Muscle of leg (tissue), 3 donors: ENCODE measurements at regions not wholly inside any gene's neighbourhood (a gene's known extent, or its start where the extent isn't known, plus 50 kb on each side); places are given as distances from the start of the nearest gene placed in this dataset.
"Not testable (repeated sequence)": the region's sequence is repeated elsewhere in the genome, so short reads cannot be mapped to it uniquely, and the experiment has no call there.

ENCODE experiments used
- DNase-seq: peaks from one replicate; pipeline ENCODE4 v3.0.0; 2013
- H3K27ac ChIP-seq: one replicate; pipeline ENCODE4 v1.5.1; 2013; ENCODE audit warnings: mild to moderate bottlenecking, low read length, control low read depth
- H3K27me3 ChIP-seq: one replicate; pipeline ENCODE4 v1.6.1; 2013; ENCODE audit warnings: low read length; ENCODE audit not compliant: control insufficient read depth, insufficient read depth
- H3K36me3 ChIP-seq: one replicate; pipeline ENCODE4 v1.6.1; 2013; ENCODE audit warnings: low read length; ENCODE audit not compliant: control insufficient read depth, insufficient read depth
- H3K4me1 ChIP-seq: one replicate; pipeline ENCODE4 v1.6.1; 2013; ENCODE audit warnings: low read length; ENCODE audit not compliant: control insufficient read depth, insufficient read depth
- H3K4me3 ChIP-seq: one replicate; pipeline ENCODE4 v1.5.1; 2013; ENCODE audit warnings: low read length, control low read depth
- H3K9me3 ChIP-seq: replicated peaks from 2 replicates; pipeline ENCODE4 v1.6.1; 2013; ENCODE audit warnings: low read depth, low read length; ENCODE audit not compliant: control insufficient read depth
- WGBS: methylation state at CpG from one replicate; pipeline ENCODE4 v1.1.5; 2013; ENCODE audit warnings: missing lambda C conversion rate; ENCODE audit not compliant: insufficient coverage; 5-methylcytosine and 5-hydroxymethylcytosine counted together

DNA sequence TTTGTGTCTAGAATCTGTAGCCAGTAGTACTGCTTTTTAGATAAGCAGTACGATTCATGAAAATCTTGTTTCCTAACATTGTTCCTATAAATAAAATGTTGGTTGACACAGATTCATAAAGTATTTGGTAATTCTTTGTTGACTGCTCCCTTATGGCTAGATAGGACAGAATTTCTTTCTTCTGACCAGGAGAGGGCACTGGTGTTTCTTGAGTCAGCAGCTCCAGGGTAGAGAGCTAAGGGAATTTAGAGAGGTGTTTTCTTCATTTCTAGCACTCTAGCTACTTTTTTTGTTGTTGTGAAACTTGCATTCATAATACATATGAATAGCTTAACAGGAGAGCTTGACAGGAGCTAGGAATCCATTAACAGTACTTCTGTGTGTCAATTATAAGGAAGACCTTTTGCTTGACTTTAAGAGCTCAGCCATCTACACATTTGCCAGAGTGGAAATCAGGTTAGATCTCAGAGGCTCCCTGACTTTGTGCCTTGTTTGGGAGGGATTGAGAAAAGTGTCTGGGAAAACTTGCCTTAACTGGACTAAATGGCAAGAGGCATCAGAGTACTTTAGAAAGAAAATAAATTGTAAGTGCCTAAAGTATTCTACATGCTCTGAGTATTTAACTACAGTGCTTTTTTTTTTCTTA is 756.1 kb downstream of the SH3BGRL start:
- peak; percentile 13 for DNase-seq
- no peaks in the 10 kb centered on the region for H3K9me3 ChIP-seq
- H3K4me3 ChIP-seq: no peak overlapping the region
- H3K27me3 ChIP-seq: no peaks in the 10 kb centered on the region
- WGBS: no CpG with 5 or more reads among the region's 1 CpG
- H3K27ac ChIP-seq: no peak overlapping the region
- H3K4me1 ChIP-seq: no peaks in the 10 kb centered on the region
- H3K36me3 ChIP-seq: no peaks in the 10 kb centered on the region

DNA sequence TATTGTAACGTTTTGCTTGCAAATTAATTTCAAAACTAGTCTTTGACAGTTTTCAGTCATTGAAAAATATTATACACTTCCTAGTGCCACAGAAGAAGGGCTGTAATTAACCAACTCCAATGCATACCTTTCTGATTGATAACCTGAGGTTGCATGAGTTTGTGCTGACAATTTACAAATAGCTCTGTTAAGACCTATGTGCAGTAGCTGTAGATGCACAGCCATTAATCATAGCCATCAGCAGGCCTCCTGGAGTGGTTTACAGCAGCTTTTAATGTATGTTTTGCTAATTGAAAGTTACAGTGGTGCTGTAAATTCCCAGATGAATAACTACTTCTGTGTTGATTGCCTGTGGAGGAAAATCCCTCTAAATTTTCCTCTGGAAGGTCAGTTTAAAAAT is 758.1 kb downstream of the SH3BGRL start:
- Histone ChIP-seq H3K36me3 (no peaks in the 10 kb centered on the region), H3K4me1 (no peaks in the 10 kb centered on the region), H3K4me3 (no peak overlapping the region), H3K27ac (no peak overlapping the region), H3K27me3 (no peaks in the 10 kb centered on the region), H3K9me3 (no peaks in the 10 kb centered on the region)
- no CpG with 5 or more reads among the region's 1 CpG for WGBS
- no peak for DNase-seq

DNA sequence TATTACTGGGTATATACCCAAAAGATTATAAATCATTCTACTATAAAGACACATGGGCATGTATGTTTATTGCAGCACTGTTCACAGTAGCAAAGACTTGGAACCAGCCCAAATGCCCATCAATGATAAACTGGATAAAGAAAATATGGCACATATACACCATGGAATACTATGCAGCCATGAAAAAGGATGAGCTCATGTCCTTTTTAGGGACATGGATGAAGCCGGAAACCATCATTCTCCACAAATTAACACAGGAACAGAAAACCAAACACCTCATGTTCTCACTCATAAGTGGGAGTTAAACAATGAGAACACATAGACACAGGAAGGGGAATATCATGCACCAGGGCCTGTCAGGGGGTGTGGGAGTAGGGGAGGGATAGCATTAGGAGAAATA is 772.5 kb downstream of the SH3BGRL start:
- no CpG with 5 or more reads among the region's 1 CpG for WGBS
- not testable (repeated sequence) for H3K27me3 ChIP-seq, H3K4me1 ChIP-seq, H3K4me3 ChIP-seq, H3K9me3 ChIP-seq, H3K36me3 ChIP-seq, H3K27ac ChIP-seq, DNase-seq

DNA sequence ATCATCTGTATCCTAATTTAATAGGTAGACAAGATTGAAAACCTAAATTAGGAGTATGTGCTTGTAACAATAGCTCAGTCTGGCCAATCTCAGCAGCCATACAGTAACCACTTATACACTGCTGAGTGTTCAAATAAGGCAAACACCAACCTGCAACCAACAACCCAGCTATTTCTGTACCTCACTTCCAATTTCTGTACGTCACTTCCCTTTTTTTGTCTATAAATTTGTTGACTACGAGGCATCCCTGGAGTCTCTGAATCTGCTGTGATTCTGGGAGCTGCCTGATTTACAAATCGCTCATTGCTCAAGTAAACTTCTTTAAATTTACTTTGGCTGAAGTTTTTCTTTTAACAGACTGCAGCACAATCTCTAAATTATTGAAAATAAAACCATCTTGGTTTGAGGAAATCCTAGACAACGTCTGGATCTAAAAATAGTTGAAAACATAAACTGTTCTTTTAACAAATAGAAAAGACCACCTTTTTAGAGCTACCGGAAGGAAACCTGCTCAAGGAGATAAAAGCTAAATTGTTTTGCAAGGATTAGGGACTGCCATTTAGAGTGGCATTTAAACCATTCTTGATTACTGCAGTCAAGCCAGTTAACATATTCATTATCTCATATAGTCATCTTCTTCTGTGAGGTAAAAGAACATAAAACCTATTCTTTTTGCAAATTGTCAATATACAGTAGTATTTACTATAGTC is 778.1 kb downstream of the SH3BGRL start:
- no peaks in the 10 kb centered on the region for H3K4me1 ChIP-seq
- no peak overlapping the region for H3K4me3 ChIP-seq
- no peak for DNase-seq
- H3K9me3 ChIP-seq: no peaks in the 10 kb centered on the region
- H3K36me3 ChIP-seq: no peaks in the 10 kb centered on the region
- H3K27me3 ChIP-seq: no peaks in the 10 kb centered on the region
- 63% methylated on average over 2 of the region's 5 CpGs for WGBS
- H3K27ac ChIP-seq: no peak overlapping the region

DNA sequence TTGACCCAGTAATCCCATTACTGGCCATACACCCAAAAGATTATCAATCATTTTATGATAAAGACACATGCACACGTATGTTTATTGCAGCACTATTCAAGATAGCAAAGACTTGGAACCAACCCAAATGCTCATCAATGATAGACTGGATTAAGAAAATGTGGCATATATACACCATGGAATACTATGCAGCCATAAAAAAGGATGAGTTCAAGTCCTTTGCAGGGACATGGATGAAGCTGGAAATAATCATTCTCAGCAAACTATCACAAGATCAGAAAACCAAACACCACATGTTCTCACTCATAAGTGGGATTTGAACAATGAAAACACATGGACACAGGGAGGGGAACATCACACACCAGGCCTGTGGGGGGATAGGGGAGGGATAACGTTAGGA is 785.3 kb downstream of the SH3BGRL start:
- not testable (repeated sequence) for H3K4me1 ChIP-seq, H3K4me3 ChIP-seq, DNase-seq, H3K27ac ChIP-seq, H3K36me3 ChIP-seq, H3K27me3 ChIP-seq, H3K9me3 ChIP-seq
- WGBS: no CpG with 5 or more reads among the region's 2 CpGs

DNA sequence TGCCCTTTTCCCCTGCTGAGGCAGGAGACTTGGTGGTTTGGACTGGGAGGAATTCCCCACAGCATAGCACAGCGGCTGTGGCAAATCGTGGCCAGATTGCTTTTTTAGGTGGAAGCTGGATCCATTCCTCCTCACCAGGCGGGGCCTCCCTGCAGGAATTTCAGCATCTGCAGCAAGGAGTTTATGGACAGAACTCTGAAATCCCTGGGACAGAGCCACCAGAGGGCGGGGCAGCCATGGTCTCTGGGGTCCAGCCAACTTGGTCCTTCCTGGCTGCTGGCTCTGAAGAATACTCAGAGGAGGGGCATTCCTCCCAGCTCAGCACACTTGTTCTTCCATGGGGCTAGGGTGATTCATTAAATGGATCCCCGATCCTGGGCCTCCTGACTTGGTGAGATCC is 794.3 kb downstream of the SH3BGRL start:
- no peak for DNase-seq
- Histone ChIP-seq H3K9me3 (peaks cover 16% of the 10 kb centered on the region), H3K36me3 (no peaks in the 10 kb centered on the region), H3K27me3 (no peaks in the 10 kb centered on the region), H3K4me1 (no peaks in the 10 kb centered on the region), H3K4me3 (no peak overlapping the region), H3K27ac (no peak overlapping the region)
- 81% methylated on average over 4 of the region's 5 CpGs for WGBS

DNA sequence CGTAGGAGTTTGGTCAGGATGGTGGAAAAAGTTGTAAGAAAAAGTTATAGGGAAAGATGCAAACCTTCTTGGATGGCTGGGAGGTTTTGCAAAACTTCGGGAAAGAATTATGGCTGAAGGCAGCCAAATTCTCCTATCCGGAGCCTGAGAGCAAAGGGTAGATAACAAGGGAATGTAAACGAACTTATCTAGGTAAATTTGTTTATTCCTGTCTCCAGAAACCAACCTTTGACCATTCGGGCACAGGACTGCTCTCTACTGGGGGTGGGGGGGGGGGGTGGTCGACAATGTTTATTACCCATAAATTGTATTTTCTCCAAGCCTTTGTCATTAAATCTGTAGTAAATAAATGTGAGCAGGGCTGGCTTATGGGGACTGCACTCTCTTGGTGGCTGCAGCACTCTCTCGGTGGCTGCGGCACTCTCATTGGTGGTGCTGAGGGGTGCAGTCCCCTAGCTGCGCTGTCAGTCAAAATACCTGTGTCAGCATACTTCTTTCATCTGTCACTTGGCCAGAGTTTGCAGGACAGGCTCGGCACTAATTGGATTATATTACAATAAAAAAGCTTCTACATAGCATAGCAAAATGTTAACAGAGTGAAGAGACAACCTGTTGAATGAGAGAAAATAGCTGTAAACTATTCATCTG is 827.8 kb downstream of the SH3BGRL start:
- Histone ChIP-seq H3K27ac (no peak overlapping the region), H3K4me3 (no peak overlapping the region), H3K27me3 (no peaks in the 10 kb centered on the region), H3K36me3 (no peaks in the 10 kb centered on the region), H3K4me1 (no peaks in the 10 kb centered on the region), H3K9me3 (peaks cover 4% of the 10 kb centered on the region)
- 88% methylated on average over 5 of the region's 10 CpGs for WGBS
- DNase-seq: no peak

DNA sequence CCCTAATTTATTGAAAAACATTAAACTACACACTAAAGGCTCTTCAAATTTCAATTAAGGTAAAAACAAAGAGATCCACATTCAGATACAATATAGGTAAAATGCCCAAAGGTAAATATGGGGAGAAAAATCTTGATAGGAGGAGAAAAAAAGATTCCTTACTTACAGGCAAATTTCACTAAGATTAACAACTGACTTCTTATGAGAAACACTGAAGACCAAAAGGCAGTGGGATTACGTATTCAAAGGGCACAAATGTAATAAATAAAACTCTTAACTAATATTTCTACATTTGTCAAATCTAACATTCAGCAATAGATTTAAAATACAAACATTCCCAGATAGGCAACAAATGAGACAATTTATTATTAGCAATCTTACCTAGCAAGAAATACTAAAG is 829.3 kb downstream of the SH3BGRL start:
- H3K27me3 ChIP-seq: peaks cover 3% of the 10 kb centered on the region
- no CpG with 5 or more reads among the region's 1 CpG for WGBS
- no peaks in the 10 kb centered on the region for H3K36me3 ChIP-seq
- peaks cover 9% of the 10 kb centered on the region for H3K9me3 ChIP-seq
- no peaks in the 10 kb centered on the region for H3K4me1 ChIP-seq
- DNase-seq: no peak
- no peak overlapping the region for H3K4me3 ChIP-seq
- no peak overlapping the region for H3K27ac ChIP-seq

DNA sequence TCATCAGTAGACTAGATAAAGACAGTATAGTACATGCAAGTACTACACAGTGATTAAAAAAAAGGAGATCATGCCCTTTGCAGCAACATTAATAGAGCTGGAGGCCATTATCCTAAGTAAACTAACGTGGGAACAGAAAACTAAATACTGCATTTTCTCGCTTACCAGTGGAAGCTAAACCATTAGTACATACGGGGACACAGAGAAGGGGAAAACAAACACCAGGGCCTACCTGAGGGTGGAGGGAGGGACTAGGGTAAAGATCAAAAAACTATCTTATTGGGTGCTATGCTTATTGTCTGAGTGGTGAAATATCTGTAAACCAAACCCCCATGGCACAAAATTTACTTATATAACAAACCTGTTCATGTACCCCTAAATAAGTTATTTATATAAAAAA is 836.9 kb downstream of the SH3BGRL start:
- Histone ChIP-seq H3K27me3 (peaks cover 3% of the 10 kb centered on the region), H3K36me3 (no peaks in the 10 kb centered on the region), H3K4me1 (no peaks in the 10 kb centered on the region), H3K4me3 (no peak overlapping the region), H3K9me3 (peaks cover 11% of the 10 kb centered on the region), H3K27ac (no peak overlapping the region)
- no peak for DNase-seq
- 100% methylated on average over 1 of the region's 3 CpGs for WGBS

DNA sequence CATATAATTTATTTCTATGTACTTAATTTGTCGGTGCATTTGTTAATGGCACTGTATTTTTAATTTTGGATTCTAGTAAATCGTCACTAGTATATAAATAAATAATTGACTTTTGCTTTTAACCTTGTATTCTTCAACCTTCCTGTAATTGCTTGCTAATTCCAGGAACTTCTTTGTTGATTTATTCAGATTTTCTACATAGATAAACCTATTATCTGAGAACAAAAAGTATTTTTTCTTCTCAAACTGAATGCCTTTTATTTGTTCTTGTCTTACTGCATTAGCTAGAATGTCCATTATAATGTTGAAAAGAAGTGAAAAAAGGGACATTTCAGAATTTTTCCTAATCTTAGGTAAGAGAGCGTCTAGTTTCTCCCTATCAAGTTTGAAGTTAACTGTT is 839.1 kb downstream of the SH3BGRL start:
- Histone ChIP-seq H3K27me3 (peaks cover under 1% of the 10 kb centered on the region), H3K36me3 (no peaks in the 10 kb centered on the region), H3K4me1 (no peaks in the 10 kb centered on the region), H3K4me3 (no peak overlapping the region), H3K27ac (no peak overlapping the region), H3K9me3 (peaks cover 9% of the 10 kb centered on the region)
- WGBS: no CpG with 5 or more reads among the region's 3 CpGs
- DNase-seq: no peak
